Left lung (tissue), 4 donors: ENCODE measurements at regions not wholly inside any gene's neighbourhood (a gene's known extent, or its start where the extent isn't known, plus 50 kb on each side); places are given as distances from the start of the nearest gene placed in this dataset.

Experiments used
- ATAC-seq: fragments of 200-7000 bp; cut with Tn5 transposase; one replicate; pipeline ENCODE4 v1.9.1; 2020; ENCODE audit warnings: moderate library complexity
- DNase-seq, 4 donors: peaks; one replicate each; pipeline ENCODE4 v3.0.0-alpha.2; 2013 to 2020
- H3K27ac ChIP-seq, 2 donors: fragments of 200-600 bp; sonication (generic) in 1 of 2; one replicate each; pipeline versions ENCODE4 v1.5.0 to v1.8.0; 2020 to 2021
- H3K27me3 ChIP-seq, 2 donors: fragments of 200-600 bp; sonication (generic) in 1 of 2; one replicate each; pipeline versions ENCODE4 v1.5.0 to v1.8.0; 2020 to 2021
- H3K36me3 ChIP-seq, 2 donors: fragments of 200-600 bp; sonication (generic) in 1 of 2; one replicate each; pipeline versions ENCODE4 v1.5.0 to v1.8.0; 2020 to 2021
- H3K4me1 ChIP-seq, 2 donors: fragments of 200-600 bp; one replicate each; pipeline ENCODE4 v1.8.0; 2021
- H3K4me3 ChIP-seq, 2 donors: fragments of 200-600 bp; sonication (generic) in 1 of 2; one replicate each; pipeline versions ENCODE4 v1.5.0 to v1.8.0; 2020 to 2021; ENCODE audit warnings: mild to moderate bottlenecking in 1 of 2
- H3K9me3 ChIP-seq, 2 donors: fragments of 200-600 bp; sonication (generic) in 1 of 2; one replicate each; pipeline versions ENCODE4 v1.5.0 to v1.8.0; 2020 to 2021
- CTCF ChIP-seq, 2 donors: fragments of 200-600 bp; sonication (generic) in 1 of 2; IDR thresholded peaks; one replicate each; pipeline versions ENCODE4 v1.5.0 to v1.8.0; 2021; ENCODE audit warnings: antibody characterized with exemption in 2 of 2
- intact Hi-C, 2 donors: fragments of 100-400 bp; cut with DNase I; formaldehyde crosslinking; loops; one replicate each; pipeline versions ENCODE4 v1.11.2 to v1.14.2; 2022
- donor health status: DM: no; HTN: yes; CAD: no.
- donor health status: DM: no; HTN: no; CAD: no.

- TF ChIP-seq CTCF (IDR thresholded peaks at IDR 0.05): no peak
- ATAC-seq (peak; percentile 92), DNase-seq (peak in 2 of 4 donors; percentile 42 to 58)
These were observed 355.7 kb downstream of the HAPSTR1 start for GRCh38 chr16:9447195-9447551.

GRCh38 chr16:9447699-9448098 lies 356.3 kb downstream of the HAPSTR1 start:
- no peak for ATAC-seq
- H3K4me3 ChIP-seq: no peak overlapping the region
- TF ChIP-seq CTCF (IDR thresholded peaks at IDR 0.05): no peak
- DNase-seq: no peak
- no peak overlapping the region for H3K27ac ChIP-seq
- H3K4me1 ChIP-seq: no peaks in the 10 kb centered on the region
- H3K27me3 ChIP-seq: no peaks in the 10 kb centered on the region
- intact Hi-C loops: no loop called here
- no peaks in the 10 kb centered on the region for H3K36me3 ChIP-seq
- peaks cover 0 to 10% of the 10 kb centered on the region in 2 donors for H3K9me3 ChIP-seq

More at GRCh38 chr16:9447195-9447551, 355.7 kb downstream of the HAPSTR1 start:
- intact Hi-C loops: no loop called here
- no peaks in the 10 kb centered on the region for H3K4me1 ChIP-seq
- H3K27ac ChIP-seq: no peak overlapping the region
- no peaks in the 10 kb centered on the region for H3K27me3 ChIP-seq
- no peak overlapping the region for H3K4me3 ChIP-seq
- peaks cover 0 to 10% of the 10 kb centered on the region in 2 donors for H3K9me3 ChIP-seq
- no peaks in the 10 kb centered on the region for H3K36me3 ChIP-seq

GRCh38 chr16:9449597-9449996 lies 358.2 kb downstream of the HAPSTR1 start:
- Histone ChIP-seq H3K27me3 (no peaks in the 10 kb centered on the region), H3K36me3 (no peaks in the 10 kb centered on the region), H3K9me3 (peaks cover 0 to 12% of the 10 kb centered on the region in 2 donors), H3K4me3 (no peak overlapping the region), H3K4me1 (no peaks in the 10 kb centered on the region), H3K27ac (no peak overlapping the region)
- TF ChIP-seq CTCF (IDR thresholded peaks at IDR 0.05): no peak
- intact Hi-C loops: no loop called here
- ATAC-seq: no peak
- DNase-seq: no peak

- no peaks in the 10 kb centered on the region for H3K4me1 ChIP-seq
- no peak overlapping the region for H3K4me3 ChIP-seq
- TF ChIP-seq CTCF (IDR thresholded peaks at IDR 0.05): no peak
- H3K36me3 ChIP-seq: no peaks in the 10 kb centered on the region
- H3K9me3 ChIP-seq: peaks cover 0 to 6% of the 10 kb centered on the region in 2 donors
- intact Hi-C loops: no loop called here
- DNase-seq (no peak), ATAC-seq (no peak)
- no peaks in the 10 kb centered on the region for H3K27me3 ChIP-seq
- no peak overlapping the region for H3K27ac ChIP-seq
These were observed 365.8 kb downstream of the HAPSTR1 start for GRCh38 chr16:9457215-9457614.

GRCh38 chr16:9458816-9459215 lies 367.4 kb downstream of the HAPSTR1 start:
- intact Hi-C loops: no loop called here
- Histone ChIP-seq H3K36me3 (no peaks in the 10 kb centered on the region), H3K27me3 (no peaks in the 10 kb centered on the region), H3K27ac (no peak overlapping the region), H3K9me3 (peaks cover 0 to 6% of the 10 kb centered on the region in 2 donors), H3K4me1 (no peaks in the 10 kb centered on the region), H3K4me3 (no peak overlapping the region)
- TF ChIP-seq CTCF (IDR thresholded peaks at IDR 0.05): no peak
- no peak for DNase-seq
- no peak for ATAC-seq
